HepG2 (cell line): ENCODE measurements at regions not wholly inside any gene's neighbourhood (a gene's known extent, or its start where the extent isn't known, plus 50 kb on each side); places are given as distances from the start of the nearest gene placed in this dataset.

Experiments
- ATAC-seq: fragments of 200-7000 bp; cut with Tn5 transposase; 3 replicates; pipeline ENCODE4 v1.9.1; 2020; ENCODE audit warnings: mild to moderate bottlenecking, moderate library complexity
- BruUV-seq: library from RNA; stranded (reverse); fragments of 400-500 nt; replicated peaks from 2 replicates; lab custom pipeline; 2021; lab: Mats Ljungman, UMichigan
- CTCF ChIA-PET: fragments of 300-600 bp; formaldehyde crosslinking; extraction: SDS; loops from one replicate; lab custom pipeline; 2021; ENCODE audit warnings: low total read pairs, inconsistent platforms, low intra/inter-chr PET ratio; lab: Yijun Ruan, JAX
- POLR2A ChIA-PET: fragments of 350-600 bp; sonication (Branson Sonifier 250); formaldehyde crosslinking; loops from one replicate; lab custom pipeline; 2020; ENCODE audit warnings: antibody characterized with exemption, inconsistent platforms; lab: Yijun Ruan, JAX
- DNase-seq: peaks from one replicate; pipeline ENCODE4 v3.0.0-alpha.2; 2015; ENCODE audit warnings: low spot score
- FAIRE-seq: peaks from 3 replicates; lab custom pipeline; 2011; peaks lifted over from hg19 to GRCh38; lab: Jason Lieb, UNC
- H2AFZ ChIP-seq: one replicate; pipeline ENCODE4 v1.6.1; 2011; ENCODE audit warnings: low read length, inconsistent platforms
- H3K27ac ChIP-seq: fragments of 300-600 bp; 3 replicates; pipeline ENCODE4 v1.8.0; 2011; ENCODE audit warnings: mixed run types, mild to moderate bottlenecking, mixed read lengths, low read length, inconsistent platforms; ENCODE audit not compliant: insufficient read depth; ENCODE audit errors: extremely low read length
- H3K27me3 ChIP-seq, 2 experiments: fragments of 200-600 bp in 1 of 2; 2 replicates in 1 of 2; 3 replicates in 1 of 2; pipeline versions ENCODE4 v1.6.0 to v1.8.0; 2011; ENCODE audit warnings: low read length in 2 of 2, mild to moderate bottlenecking in 2 of 2, moderate library complexity in 2 of 2, inconsistent platforms in 1 of 2; ENCODE audit not compliant: insufficient read depth in 2 of 2, control insufficient read depth in 1 of 2
- H3K36me3 ChIP-seq, 2 experiments: fragments of 200-600 bp in 1 of 2; replicated peaks in 1 of 2; 2 replicates in 1 of 2; 3 replicates in 1 of 2; pipeline versions ENCODE4 v1.5.1 to v1.8.0; 2011; ENCODE audit warnings: low read length in 2 of 2, inconsistent platforms in 1 of 2; ENCODE audit not compliant: insufficient read depth in 2 of 2, control insufficient read depth in 1 of 2
- H3K4me1 ChIP-seq: 2 replicates; pipeline ENCODE4 v1.5.1; 2012; ENCODE audit warnings: low read length, inconsistent platforms; ENCODE audit not compliant: insufficient read depth
- H3K4me2 ChIP-seq: 2 replicates; pipeline ENCODE4 v1.6.0; 2011; ENCODE audit warnings: low read depth, low read length, inconsistent platforms
- H3K4me3 ChIP-seq, 3 experiments: fragments of 200-600 bp in 1 of 3; sonication (generic), shearing (Covaris generic) in 1 of 3; replicated peaks in 1 of 3; 2 replicates each; pipeline ENCODE4 v1.5.1; 2011 to 2016; ENCODE audit warnings: low read length in 3 of 3, inconsistent platforms in 2 of 3, low read depth in 2 of 3, mild to moderate bottlenecking in 2 of 3, control low read depth in 1 of 3, mixed read lengths in 1 of 3; ENCODE audit not compliant: insufficient read depth in 1 of 3
- H3K79me2 ChIP-seq: one replicate; pipeline ENCODE4 v1.6.1; 2011; ENCODE audit warnings: low read length, inconsistent platforms; ENCODE audit not compliant: insufficient read depth
- H3K9ac ChIP-seq: 2 replicates; pipeline ENCODE4 v1.6.0; 2011; ENCODE audit warnings: mild to moderate bottlenecking, low read depth, low read length, inconsistent platforms; ENCODE audit not compliant: insufficient read depth
- H3K9me3 ChIP-seq: 2 replicates; pipeline ENCODE4 v1.5.1; 2012; ENCODE audit warnings: mild to moderate bottlenecking, low read length
- H4K20me1 ChIP-seq: 2 replicates; pipeline ENCODE4 v1.6.0; 2011; ENCODE audit warnings: inconsistent platforms, mild to moderate bottlenecking, low read length, moderate library complexity; ENCODE audit not compliant: insufficient read depth
- ESRRA ChIP-seq: sonication (generic); formaldehyde crosslinking; IDR thresholded peaks from 2 replicates; pipeline ENCODE4 v1.5.1; 2020; ENCODE audit warnings: mild to moderate bottlenecking, low read depth, missing genetic modification reagents
- GPN1 ChIP-seq: sonication (generic); formaldehyde crosslinking; IDR thresholded peaks from 2 replicates; pipeline ENCODE4 v1.5.1; 2020; ENCODE audit warnings: missing genetic modification reagents, borderline replicate concordance
- MEIS1 ChIP-seq: sonication (generic); formaldehyde crosslinking; IDR thresholded peaks from 2 replicates; pipeline ENCODE4 v1.9.0; 2021; ENCODE audit warnings: mild to moderate bottlenecking, missing genetic modification reagents, moderate library complexity, borderline replicate concordance
- NFKB2 ChIP-seq: sonication (generic); formaldehyde crosslinking; IDR thresholded peaks from 2 replicates; pipeline ENCODE4 v1.4.0; 2020; ENCODE audit warnings: missing genetic modification reagents, borderline replicate concordance
- PHB2 ChIP-seq: fragments of 450-650 bp; IDR thresholded peaks from 2 replicates; pipeline ENCODE4 v1.6.1; 2018; ENCODE audit not compliant: partially characterized antibody
- POLR2AphosphoS5 ChIP-seq: IDR thresholded peaks from 2 replicates; pipeline ENCODE4 v1.6.1; 2012; ENCODE audit warnings: low read depth, low read length
- PTBP1 ChIP-seq: fragments of 200-400 bp; formaldehyde crosslinking; IDR thresholded peaks from 2 replicates; pipeline ENCODE4 v1.6.1; 2018; ENCODE audit warnings: low read length, low read depth; ENCODE audit not compliant: poor library complexity, severe bottlenecking
- SP1 ChIP-seq, 2 experiments: fragments of 450-650 bp in 1 of 2; sonication (generic) in 1 of 2; formaldehyde crosslinking in 1 of 2; IDR thresholded peaks; 2 replicates each; pipeline versions ENCODE4 v1.4.0 to v1.6.1; 2016 to 2020; ENCODE audit warnings: missing genetic modification reagents in 1 of 2
- TCF7 ChIP-seq: sonication (generic); IDR thresholded peaks from 2 replicates; pipeline ENCODE4 v1.6.1; 2016; ENCODE audit warnings: antibody characterized with exemption, low read depth
- ZFAT ChIP-seq: sonication (generic); formaldehyde crosslinking; conservative IDR thresholded peaks from 2 replicates; pipeline ENCODE4 v1.8.1; 2023; ENCODE audit warnings: missing genetic modification reagents, inconsistent platforms
- ZNF18 ChIP-seq: sonication (generic); formaldehyde crosslinking; IDR thresholded peaks from 2 replicates; pipeline ENCODE4 v1.8.0; 2022; ENCODE audit warnings: mild to moderate bottlenecking, missing genetic modification reagents; ENCODE audit not compliant: insufficient replicate concordance
- ZNF225 ChIP-seq: sonication (generic); formaldehyde crosslinking; IDR thresholded peaks from 2 replicates; pipeline ENCODE4 v1.4.0; 2020; ENCODE audit warnings: mild to moderate bottlenecking, missing genetic modification reagents
- ZNF674 ChIP-seq: sonication (generic); formaldehyde crosslinking; IDR thresholded peaks from 2 replicates; pipeline ENCODE4 v1.5.0; 2020; ENCODE audit warnings: low read depth, mild to moderate bottlenecking, missing genetic modification reagents
- ZNF747 ChIP-seq: sonication (generic); formaldehyde crosslinking; IDR thresholded peaks from 2 replicates; pipeline ENCODE4 v1.8.1; 2023; ENCODE audit warnings: missing genetic modification reagents, mild to moderate bottlenecking, borderline replicate concordance
- ZNF891 ChIP-seq: sonication (generic); formaldehyde crosslinking; IDR thresholded peaks from 2 replicates; pipeline ENCODE4 v1.5.0; 2020; ENCODE audit warnings: mild to moderate bottlenecking, missing genetic modification reagents
- WGBS: methylation state at CpG from one replicate; pipeline ENCODE4 v1.1.6; 2017; ENCODE audit warnings: low lambda C conversion rate; 5-methylcytosine and 5-hydroxymethylcytosine counted together
- in situ Hi-C: cut with HindIII; loops from 2 replicates; pipeline ENCODE4 v1.10.0; 2017; ENCODE audit warnings: low pct_unique_long_range_greater_than_20kb; ENCODE audit not compliant: extremely low pct_ligation_motif_present
- intact Hi-C: fragments of 100-400 bp; cut with micrococcal nuclease; formaldehyde crosslinking; loops from one replicate; pipeline ENCODE4 v1.10.0; 2022; ENCODE audit not compliant: unreplicated experiment
- TF ChIP-seq, protein P1 (sequence below): sonication (generic); formaldehyde crosslinking; IDR thresholded peaks from 2 replicates; pipeline ENCODE4 v1.4.0; 2020; ENCODE audit warnings: low read depth, mild to moderate bottlenecking, missing genetic modification reagents
- TF ChIP-seq, protein P2 (sequence below), 2 experiments: sonication (generic) in 1 of 2; formaldehyde crosslinking in 1 of 2; IDR thresholded peaks; 2 replicates each; pipeline versions ENCODE4 v1.4.0 to v1.6.1; 2016 to 2020; ENCODE audit warnings: borderline replicate concordance in 1 of 2, low read depth in 1 of 2, mild to moderate bottlenecking in 1 of 2, missing genetic modification reagents in 1 of 2

- in situ Hi-C loops (no loop called here), intact Hi-C loops (no loop called here)
- Histone ChIP-seq H3K4me1 (no peaks in the 10 kb centered on the region), H3K4me3 (no peak overlapping the region), H3K27me3 (no peaks in the 10 kb centered on the region)
- WGBS, result 46% methylated on average over 2 of the region's 2 CpGs
- no peak for TF ChIP-seq ZNF18 (CRISPR knock-in tag)
- no peak for TF ChIP-seq PTBP1
- TF ChIP-seq ZNF891 (CRISPR knock-in tag), result no peak
- TF ChIP-seq ZNF674 (CRISPR knock-in tag), result no peak
- TF ChIP-seq ZNF225 (CRISPR knock-in tag), result no peak
- TF ChIP-seq MEIS1 (CRISPR knock-in tag), result no peak
- TF ChIP-seq GPN1 (CRISPR knock-in tag), result no peak
- no peak for TF ChIP-seq ESRRA
- no peak for TF ChIP-seq NFKB2 (CRISPR knock-in tag)
- TF ChIP-seq, protein P1, sequence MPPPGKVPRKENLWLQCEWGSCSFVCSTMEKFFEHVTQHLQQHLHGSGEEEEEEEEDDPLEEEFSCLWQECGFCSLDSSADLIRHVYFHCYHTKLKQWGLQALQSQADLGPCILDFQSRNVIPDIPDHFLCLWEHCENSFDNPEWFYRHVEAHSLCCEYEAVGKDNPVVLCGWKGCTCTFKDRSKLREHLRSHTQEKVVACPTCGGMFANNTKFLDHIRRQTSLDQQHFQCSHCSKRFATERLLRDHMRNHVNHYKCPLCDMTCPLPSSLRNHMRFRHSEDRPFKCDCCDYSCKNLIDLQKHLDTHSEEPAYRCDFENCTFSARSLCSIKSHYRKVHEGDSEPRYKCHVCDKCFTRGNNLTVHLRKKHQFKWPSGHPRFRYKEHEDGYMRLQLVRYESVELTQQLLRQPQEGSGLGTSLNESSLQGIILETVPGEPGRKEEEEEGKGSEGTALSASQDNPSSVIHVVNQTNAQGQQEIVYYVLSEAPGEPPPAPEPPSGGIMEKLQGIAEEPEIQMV, result no peak
- TF ChIP-seq ZNF747 (CRISPR knock-in tag), result no peak
- TF ChIP-seq POLR2AphosphoS5, result no peak
- TF ChIP-seq, protein P2, sequence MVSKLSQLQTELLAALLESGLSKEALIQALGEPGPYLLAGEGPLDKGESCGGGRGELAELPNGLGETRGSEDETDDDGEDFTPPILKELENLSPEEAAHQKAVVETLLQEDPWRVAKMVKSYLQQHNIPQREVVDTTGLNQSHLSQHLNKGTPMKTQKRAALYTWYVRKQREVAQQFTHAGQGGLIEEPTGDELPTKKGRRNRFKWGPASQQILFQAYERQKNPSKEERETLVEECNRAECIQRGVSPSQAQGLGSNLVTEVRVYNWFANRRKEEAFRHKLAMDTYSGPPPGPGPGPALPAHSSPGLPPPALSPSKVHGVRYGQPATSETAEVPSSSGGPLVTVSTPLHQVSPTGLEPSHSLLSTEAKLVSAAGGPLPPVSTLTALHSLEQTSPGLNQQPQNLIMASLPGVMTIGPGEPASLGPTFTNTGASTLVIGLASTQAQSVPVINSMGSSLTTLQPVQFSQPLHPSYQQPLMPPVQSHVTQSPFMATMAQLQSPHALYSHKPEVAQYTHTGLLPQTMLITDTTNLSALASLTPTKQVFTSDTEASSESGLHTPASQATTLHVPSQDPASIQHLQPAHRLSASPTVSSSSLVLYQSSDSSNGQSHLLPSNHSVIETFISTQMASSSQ (IDR thresholded peaks at IDR 0.05; ENCODE audit: low read depth), result no peak
- TF ChIP-seq, protein P2 (CRISPR knock-in tag; IDR thresholded peaks at IDR 0.05; ENCODE audit: borderline replicate concordance), result no peak
- TF ChIP-seq TCF7, result no peak
- no peak for TF ChIP-seq PHB2
- TF ChIP-seq ZFAT, result no peak
- no peak for TF ChIP-seq SP1 (IDR thresholded peaks at IDR 0.05)
- TF ChIP-seq SP1 (CRISPR knock-in tag; IDR thresholded peaks at IDR 0.05), result no peak
- TF ChIP-seq, all 625 proteins: peak for 0
- no peaks in the 10 kb centered on the region for H3K9me3 ChIP-seq
- BruUV-seq, result no TSS peak
- no peak overlapping the region for H3K27ac ChIP-seq
- H3K9ac ChIP-seq, result no peak overlapping the region
- no peak overlapping the region for H3K4me2 ChIP-seq
- CTCF ChIA-PET, result no interaction called here
- no peak overlapping the region for H2AFZ ChIP-seq
- no peaks in the 10 kb centered on the region for H3K79me2 ChIP-seq
- POLR2A ChIA-PET, result no interaction called here
- ATAC-seq (no peak), DNase-seq (no peak), FAIRE-seq (no peak)
- H4K20me1 ChIP-seq, result no peaks in the 10 kb centered on the region
- no peaks in the 10 kb centered on the region for H3K36me3 ChIP-seq
These were observed 216.2 kb upstream of the PIK3R1 start for GRCh38 chr5:67999391-67999790.
